GM18520 (cell line): ENCODE measurements at regions not wholly inside any gene's neighbourhood (a gene's known extent, or its start where the extent isn't known, plus 50 kb on each side); places are given as distances from the start of the nearest gene placed in this dataset.

ENCODE experiments used
- ATAC-seq: cut with Tn5 transposase; IDR thresholded peaks from one replicate; pipeline ENCODE4 v1.9.1; 2021; ENCODE audit not compliant: unreplicated experiment

GRCh38 chr21:16071761-16072160 lies 342.0 kb downstream of the USP25 start:
- ATAC-seq, result no peak

GRCh38 chr21:16072221-16072620 lies 342.4 kb downstream of the USP25 start:
- no peak for ATAC-seq

DNA sequence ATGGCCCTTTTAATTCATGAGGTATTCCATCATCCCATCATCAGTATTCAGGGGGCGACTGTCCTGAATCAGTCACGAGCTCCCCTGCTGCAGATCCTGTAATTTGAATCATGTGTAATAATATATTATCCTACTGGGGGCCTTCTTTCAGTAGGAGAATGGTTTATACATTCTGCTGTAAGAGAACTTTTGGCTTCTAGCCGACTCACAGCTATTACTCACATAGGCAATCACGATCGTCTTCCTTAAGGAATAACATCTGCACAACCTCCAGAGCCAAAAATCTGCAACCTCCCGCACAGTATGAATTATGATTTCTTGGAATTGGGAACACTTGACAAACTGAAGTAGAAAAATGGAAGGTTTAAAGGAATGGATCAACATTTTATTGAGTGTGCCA lies 343.0 kb downstream of the USP25 start:
- ATAC-seq, result no peak

DNA sequence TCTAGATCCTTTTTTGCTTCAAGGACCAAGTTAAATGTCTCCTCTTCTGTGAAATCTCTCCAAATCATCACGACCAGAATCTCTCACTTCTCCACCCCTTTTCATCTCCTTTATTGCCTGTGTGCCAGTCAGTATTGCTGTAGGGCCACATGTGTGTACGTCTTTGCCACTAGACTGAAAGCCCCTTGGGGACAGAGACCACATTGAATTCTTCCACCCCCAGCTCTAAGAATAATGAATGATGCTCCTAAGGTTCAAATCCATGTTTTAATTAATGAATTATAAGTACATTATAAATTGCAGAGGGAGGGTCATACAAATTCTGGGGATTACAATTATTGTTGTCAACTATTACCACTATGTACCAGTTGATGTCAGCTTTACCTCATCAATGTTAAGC lies 343.8 kb downstream of the USP25 start:
- ATAC-seq, result no peak

DNA sequence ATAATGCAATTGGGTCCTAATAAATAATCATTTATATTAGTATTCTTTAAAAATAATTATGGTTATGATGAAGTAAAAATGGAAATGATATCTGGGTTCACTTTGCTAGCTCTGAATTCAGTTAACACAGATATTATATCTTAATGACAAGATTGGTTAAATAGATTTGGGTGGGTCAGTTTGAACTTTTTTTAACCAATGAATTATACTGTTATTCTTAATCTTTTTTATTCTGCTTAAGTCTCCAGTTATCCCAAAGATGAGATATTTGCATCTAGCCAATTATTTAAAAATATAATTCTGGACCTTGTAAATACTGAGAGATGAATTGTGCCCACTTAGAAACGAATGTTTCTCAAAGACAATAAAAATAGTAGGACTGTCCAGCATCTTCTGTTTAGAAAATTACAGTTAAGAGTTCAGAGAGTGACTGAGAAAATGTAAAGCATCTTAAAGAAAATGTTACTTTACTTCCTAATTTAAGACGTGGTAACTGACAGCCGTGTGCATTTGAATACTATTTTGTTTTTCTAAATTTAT lies 345.2 kb downstream of the USP25 start:
- ATAC-seq, result no peak

DNA sequence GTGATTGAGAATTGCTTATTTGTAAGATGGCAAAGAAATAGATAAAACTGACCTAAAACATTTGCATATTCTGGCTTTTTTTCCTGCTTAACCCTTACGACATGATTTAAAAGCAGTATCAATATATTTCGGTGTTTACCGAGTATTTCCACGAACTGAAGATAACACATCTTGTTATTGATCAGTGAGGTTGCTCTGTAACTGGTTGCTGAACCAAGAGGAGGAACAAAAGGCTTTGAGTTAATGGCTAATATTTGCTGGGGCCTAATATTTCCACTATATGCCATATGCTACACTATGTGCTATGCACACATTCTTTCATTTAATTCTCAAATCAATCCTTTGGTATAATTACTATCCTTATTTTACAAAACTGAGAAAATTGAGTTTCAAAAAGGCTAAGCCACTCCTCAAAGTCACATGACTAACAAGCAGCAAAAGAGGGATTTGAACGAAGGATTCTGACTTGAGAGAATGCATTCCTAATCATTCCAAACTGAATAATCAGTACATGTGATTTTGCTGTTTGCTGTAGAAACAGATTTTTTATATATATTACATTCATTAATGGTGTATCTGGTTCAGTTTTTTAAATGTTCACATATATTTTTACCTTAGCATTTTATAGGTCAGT lies 346.0 kb downstream of the USP25 start:
- ATAC-seq, result no peak

- ATAC-seq, result no peak
Observed at GRCh38 chr21:16076465-16076864, 346.7 kb downstream of the USP25 start.

DNA sequence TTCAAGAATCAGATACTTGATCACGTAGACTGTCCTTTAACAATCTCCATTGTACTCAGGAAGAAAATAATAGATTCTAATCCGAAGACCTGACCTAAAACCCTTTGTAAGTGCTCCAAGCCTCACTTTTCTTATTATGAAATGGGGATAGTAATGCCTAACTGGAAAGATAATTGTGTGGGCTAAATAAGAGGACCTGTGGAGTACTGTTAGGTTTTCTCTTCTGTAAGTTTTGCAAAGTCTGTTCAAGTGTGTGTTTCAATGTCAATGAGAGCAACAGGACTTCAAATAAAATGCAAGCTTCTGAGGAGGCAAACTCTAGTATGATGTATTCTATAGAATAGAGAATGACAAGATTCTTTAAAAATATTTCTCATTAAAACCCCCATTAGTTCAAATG lies 348.6 kb downstream of the USP25 start:
- ATAC-seq, result no peak

DNA sequence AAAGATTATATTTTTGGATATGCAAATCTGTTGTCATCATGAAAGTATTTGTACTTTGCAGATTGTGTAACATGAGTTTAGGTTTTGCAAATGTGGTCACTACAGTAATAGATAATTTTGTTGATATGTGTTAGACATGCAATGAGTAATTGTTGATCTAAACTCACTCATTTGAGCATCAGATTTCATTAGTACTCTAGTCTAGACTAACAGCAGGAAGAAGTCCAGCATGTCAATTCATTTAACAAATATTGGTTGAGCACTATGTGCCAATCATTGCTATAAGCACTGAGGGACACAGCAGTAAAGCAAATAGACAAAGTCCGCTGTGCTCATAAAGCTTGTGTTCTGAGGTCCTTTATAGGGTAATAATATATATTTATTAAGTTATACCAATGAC lies 350.0 kb downstream of the USP25 start:
- ATAC-seq, result no peak

DNA sequence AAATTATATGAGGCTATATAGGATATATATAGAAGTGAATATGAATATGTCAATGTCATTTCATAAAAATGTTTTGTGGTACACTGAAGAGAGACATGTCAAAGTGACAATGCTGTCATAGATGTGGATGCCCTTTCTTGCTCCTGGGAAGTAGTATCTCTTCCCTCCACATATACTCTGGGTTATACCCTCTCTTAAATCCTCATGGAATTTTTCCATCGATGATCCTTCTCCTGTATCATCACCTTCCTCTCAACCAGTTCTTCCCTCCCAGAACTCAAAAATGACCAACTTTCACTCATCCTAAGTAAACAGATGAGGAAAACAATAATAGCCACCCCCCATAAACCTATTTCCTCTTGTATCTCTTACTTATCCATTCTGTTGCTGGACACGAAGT lies 351.5 kb downstream of the USP25 start:
- ATAC-seq, result no peak

- no peak for ATAC-seq
Observed at GRCh38 chr21:16082038-16082816, 352.4 kb downstream of the USP25 start.

- ATAC-seq, result no peak
Observed at GRCh38 chr21:16084776-16085364, 355.1 kb downstream of the USP25 start.

DNA sequence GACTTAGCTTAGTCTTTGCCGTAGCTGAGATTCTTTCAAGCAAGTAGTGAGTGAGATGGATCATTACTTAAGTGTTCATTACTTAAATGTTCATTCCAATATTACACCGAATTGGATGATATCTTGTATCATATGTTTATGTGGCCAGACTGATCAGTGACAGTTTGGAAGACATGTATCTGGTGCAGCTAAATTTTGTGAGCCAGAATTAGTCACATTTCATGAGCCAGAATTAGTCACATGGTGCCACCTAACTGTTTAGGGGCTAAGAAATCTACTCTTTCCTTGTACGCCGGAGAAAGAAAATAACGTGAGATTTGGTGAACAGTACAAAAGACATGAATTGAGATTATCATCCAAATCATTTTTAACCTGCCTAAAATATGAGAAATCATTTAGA lies 355.6 kb downstream of the USP25 start:
- no peak for ATAC-seq

DNA sequence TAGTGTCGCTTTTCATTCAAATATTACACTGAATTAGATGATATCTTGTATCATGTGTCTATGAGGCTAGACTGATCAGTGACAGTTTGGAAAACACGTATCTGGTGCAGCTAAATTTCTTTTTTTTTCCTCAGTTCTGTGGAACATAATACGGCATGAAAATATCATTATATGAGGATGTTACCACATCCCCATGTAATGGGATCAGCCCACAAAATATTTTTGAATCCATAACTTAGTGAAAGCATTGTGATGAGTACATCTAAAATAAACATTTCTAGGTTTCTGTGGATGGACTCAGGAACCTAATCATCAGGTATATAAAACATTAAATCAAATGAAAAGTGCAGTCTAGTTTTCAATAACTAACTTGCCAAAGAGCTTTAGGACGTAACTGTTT lies 356.3 kb downstream of the USP25 start:
- no peak for ATAC-seq

DNA sequence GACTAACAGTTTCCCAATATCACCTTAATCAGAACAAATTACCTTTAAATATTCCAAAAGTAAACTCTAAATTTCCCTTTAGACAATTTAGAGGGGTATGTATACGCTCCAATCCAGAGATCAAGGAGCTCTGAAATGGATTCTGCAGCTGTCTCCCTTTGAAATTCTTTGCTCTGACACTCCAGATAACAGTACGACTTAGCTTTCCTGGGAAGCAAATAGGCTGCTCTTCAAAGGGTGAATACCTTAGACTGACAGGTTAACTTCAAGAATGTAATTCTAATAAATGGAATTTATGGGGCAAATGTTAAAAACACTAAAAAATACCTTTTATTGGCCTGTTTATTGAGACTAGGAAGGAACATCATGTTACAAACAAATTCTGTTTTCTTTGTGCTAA lies 357.2 kb downstream of the USP25 start:
- ATAC-seq, result no peak

DNA sequence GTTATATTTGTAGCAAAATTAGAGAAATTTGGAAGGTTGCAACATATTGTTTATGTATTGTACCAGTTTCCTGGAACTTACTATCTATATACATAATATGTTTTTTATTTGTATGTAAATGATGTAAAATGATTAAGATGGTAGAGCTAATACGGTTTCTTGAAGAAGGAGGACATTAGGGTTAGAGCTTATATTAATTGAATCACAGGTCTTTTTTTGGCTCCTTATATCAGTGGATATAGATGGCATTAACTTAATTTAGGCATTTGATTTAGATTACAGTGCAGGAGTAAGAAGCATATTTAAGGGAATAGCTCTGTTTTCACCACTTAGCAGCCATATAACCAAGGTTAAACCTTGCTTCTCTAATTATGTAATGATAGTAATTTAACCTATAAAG lies 357.7 kb downstream of the USP25 start:
- ATAC-seq, result no peak

DNA sequence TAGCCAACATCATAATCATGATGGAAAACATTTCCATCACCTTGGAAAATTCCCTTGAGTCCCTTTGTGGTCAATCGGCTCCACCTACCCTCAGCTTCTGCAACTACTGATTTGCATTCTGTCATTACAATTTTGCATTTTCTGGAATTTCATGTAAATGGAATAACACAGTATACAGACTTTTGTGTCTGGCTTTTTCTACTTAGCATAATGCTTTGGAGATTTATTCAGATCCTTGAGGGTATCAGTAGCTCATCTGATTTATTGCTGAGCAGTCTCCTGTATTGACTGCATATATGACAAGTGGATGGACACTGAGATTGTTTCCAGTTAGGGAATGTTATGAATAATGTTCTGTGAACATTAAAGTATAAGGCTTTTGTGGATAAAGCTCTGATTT lies 358.3 kb downstream of the USP25 start:
- ATAC-seq, result no peak

DNA sequence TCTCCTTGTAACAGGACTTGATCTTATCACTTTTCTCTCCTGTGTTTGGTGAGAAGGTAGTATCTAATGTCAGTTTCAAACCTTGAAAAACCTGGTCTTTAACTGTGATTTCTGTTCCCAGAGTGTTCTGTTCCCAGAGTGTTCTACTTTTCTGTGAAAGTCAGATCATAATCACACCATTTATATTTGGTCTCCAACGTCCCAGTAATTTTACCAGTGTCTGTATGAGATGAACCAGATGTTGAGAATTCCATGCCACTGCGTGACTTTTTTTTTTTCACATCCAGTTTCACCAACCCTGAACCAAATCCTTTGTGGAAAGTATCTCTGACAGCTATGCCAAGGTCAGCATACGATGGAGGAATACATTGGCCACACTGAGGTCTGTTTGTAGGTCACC lies 365.2 kb downstream of the USP25 start:
- no peak for ATAC-seq

DNA sequence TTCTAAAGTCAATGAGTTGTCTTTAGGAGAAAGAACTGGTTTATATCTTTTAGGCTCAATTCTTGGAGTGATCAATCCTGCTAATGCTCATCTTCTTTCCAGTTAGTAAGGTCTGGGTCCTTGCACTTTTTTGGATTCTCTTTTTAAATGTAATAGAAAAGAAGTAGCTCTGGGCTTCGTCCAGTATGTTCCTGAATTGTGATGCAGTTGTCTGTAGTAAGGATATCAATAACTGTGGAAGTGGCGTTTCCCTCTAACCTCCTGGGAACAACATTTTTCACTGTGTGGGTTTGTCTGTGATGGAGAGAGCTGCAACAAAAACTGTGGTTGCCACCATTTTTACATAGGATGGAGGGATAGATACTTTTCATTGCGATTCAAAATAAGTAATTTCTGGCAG lies 367.2 kb downstream of the USP25 start:
- ATAC-seq, result no peak

GRCh38 chr21:16102113-16102512 lies 372.3 kb downstream of the USP25 start:
- ATAC-seq, result no peak

DNA sequence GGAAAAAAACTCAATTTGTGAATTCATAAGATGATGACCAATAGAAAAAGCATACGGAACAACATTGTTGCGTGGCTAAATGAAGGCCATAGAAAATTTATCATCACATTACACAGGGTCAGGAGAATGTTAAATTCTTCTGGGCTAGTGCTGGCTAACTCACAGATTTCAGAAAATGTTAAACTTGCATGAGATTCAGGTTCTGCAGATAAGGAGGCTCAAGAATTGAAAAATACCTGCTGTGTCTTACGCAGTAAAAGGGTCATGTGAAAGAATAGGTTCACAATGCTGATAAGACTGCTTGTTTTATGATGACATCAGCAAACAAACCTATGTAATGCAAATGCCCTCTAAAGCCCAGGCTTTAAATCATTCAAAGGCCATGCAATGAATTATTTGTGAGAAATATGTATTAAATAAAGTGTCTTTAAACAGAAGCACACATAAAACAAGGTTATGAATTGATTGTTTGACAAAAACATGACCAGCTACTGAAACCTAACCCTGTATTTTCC lies 378.8 kb downstream of the USP25 start:
- ATAC-seq, result no peak
